Mesothelial cell of epicardium (in vitro differentiated cells): ENCODE measurements at regions not wholly inside any gene's neighbourhood (a gene's known extent, or its start where the extent isn't known, plus 50 kb on each side); places are given as distances from the start of the nearest gene placed in this dataset.

Experiments
- DNase-seq, 2 experiments: peaks; one replicate each; pipeline ENCODE4 v3.0.0; 2021; ENCODE audit warnings: low spot score in 2 of 2; ENCODE audit not compliant: unreplicated experiment in 2 of 2
- H3K27ac Mint-ChIP-seq: 2 replicates; pipeline ENCODE4 v1.8.0; 2021; ENCODE audit warnings: mixed read lengths
- H3K27me3 Mint-ChIP-seq: 2 replicates; pipeline ENCODE4 v1.8.0; 2021; ENCODE audit warnings: low read depth, mixed read lengths
- H3K36me3 Mint-ChIP-seq: 2 replicates; pipeline ENCODE4 v1.8.0; 2021; ENCODE audit warnings: mixed read lengths
- H3K4me1 Mint-ChIP-seq: 2 replicates; pipeline ENCODE4 v1.8.0; 2021; ENCODE audit warnings: mixed read lengths
- H3K4me3 Mint-ChIP-seq: 2 replicates; pipeline ENCODE4 v1.8.0; 2021; ENCODE audit warnings: mild to moderate bottlenecking, moderate library complexity, mixed read lengths
- H3K9me3 Mint-ChIP-seq: 2 replicates; pipeline ENCODE4 v1.8.0; 2021; ENCODE audit warnings: mixed read lengths
- TF ChIP-seq, protein P1 (sequence below): fragments of 200-600 bp; sonication (generic); IDR thresholded peaks from one replicate; pipeline ENCODE4 v1.5.0; 2021; ENCODE audit warnings: antibody characterized with exemption; ENCODE audit not compliant: unreplicated experiment

DNA sequence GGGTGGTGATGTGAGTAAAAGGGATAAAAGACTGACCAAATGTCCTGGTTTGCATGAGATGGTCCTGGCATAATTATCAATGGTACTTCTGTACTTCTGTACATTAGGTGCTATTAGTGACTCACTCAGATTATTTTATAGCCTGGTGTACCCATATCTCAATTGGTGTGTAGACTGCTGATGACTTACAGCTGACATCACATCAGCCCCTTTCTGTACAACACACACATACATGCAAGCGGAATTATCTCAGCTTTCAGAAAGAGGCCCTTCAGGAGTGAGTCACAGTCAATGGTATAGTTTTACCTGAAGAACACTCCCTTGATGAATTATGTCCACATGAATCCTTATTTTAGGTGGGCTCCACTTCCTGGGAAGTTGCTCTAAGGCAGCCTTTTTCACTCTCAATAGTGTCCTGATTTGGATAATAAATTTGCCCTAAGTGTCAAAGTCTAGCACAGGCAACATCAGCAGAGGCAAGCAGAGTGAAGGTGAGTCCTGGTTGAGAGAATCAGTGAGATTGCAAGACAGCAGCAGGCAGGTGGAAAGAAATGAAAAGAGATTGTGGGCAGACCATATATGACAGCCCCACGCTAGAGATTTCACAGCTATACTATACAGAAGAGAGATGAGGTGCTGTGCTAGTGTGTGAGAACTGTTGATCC, 137.0 kb downstream of the ZPLD1 start:
- Mint-ChIP-seq H3K4me1 (no peaks in the 10 kb centered on the region), H3K27ac (no peak overlapping the region), H3K9me3 (no peaks in the 10 kb centered on the region), H3K27me3 (no peaks in the 10 kb centered on the region), H3K4me3 (no peak overlapping the region), H3K36me3 (no peaks in the 10 kb centered on the region)
- TF ChIP-seq, protein P1, sequence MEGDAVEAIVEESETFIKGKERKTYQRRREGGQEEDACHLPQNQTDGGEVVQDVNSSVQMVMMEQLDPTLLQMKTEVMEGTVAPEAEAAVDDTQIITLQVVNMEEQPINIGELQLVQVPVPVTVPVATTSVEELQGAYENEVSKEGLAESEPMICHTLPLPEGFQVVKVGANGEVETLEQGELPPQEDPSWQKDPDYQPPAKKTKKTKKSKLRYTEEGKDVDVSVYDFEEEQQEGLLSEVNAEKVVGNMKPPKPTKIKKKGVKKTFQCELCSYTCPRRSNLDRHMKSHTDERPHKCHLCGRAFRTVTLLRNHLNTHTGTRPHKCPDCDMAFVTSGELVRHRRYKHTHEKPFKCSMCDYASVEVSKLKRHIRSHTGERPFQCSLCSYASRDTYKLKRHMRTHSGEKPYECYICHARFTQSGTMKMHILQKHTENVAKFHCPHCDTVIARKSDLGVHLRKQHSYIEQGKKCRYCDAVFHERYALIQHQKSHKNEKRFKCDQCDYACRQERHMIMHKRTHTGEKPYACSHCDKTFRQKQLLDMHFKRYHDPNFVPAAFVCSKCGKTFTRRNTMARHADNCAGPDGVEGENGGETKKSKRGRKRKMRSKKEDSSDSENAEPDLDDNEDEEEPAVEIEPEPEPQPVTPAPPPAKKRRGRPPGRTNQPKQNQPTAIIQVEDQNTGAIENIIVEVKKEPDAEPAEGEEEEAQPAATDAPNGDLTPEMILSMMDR: no peak
- no peak for DNase-seq

- Mint-ChIP-seq H3K4me1 (no peaks in the 10 kb centered on the region), H3K4me3 (no peak overlapping the region), H3K9me3 (no peaks in the 10 kb centered on the region), H3K27ac (no peak overlapping the region), H3K27me3 (no peaks in the 10 kb centered on the region), H3K36me3 (no peaks in the 10 kb centered on the region)
- DNase-seq: no peak
- TF ChIP-seq, protein P1: no peak
These were observed 138.7 kb downstream of the ZPLD1 start for GRCh38 chr3:102573483-102574028.

DNA sequence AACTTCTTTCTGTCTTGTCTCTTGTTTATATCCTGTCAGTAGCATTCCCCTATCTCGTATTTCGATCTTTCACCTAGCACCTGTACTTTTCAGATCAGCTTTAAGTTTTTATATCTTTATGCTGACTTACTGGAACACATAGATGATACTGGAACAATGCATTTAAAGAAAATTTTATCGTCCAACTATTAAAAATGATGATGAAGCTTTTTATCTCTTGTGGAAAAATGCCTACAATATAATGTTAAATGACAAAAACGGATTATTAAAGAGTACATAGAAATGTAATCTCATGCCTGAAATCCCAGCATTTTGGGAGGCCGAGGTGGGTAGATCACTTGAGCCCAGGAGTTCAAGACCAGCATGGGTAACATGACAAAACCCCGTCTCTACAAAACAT, 139.5 kb downstream of the ZPLD1 start:
- H3K9me3 Mint-ChIP-seq: no peaks in the 10 kb centered on the region
- H3K27ac Mint-ChIP-seq: no peak overlapping the region
- H3K4me3 Mint-ChIP-seq: no peak overlapping the region
- no peaks in the 10 kb centered on the region for H3K27me3 Mint-ChIP-seq
- TF ChIP-seq, protein P1: no peak
- no peaks in the 10 kb centered on the region for H3K36me3 Mint-ChIP-seq
- no peaks in the 10 kb centered on the region for H3K4me1 Mint-ChIP-seq
- no peak for DNase-seq

DNA sequence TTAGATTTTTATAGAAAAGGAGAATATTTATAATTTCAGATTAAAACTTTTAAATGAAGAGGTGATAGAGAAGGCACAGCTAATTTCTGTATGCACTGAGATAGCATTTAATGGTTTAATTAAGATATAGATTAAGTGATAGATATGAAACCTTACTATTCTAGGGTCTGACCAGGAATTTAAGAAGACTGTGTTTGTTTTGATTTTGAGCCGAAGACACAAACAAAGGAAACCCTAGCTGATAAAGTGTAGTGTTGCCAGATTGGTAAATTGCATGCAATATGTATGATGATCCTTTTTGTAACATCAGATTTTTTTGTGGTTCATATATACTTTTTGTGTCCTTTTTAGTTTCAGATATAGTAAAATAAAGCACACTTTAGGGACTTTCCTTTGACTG, 141.8 kb downstream of the ZPLD1 start:
- H3K4me1 Mint-ChIP-seq: no peaks in the 10 kb centered on the region

DNA sequence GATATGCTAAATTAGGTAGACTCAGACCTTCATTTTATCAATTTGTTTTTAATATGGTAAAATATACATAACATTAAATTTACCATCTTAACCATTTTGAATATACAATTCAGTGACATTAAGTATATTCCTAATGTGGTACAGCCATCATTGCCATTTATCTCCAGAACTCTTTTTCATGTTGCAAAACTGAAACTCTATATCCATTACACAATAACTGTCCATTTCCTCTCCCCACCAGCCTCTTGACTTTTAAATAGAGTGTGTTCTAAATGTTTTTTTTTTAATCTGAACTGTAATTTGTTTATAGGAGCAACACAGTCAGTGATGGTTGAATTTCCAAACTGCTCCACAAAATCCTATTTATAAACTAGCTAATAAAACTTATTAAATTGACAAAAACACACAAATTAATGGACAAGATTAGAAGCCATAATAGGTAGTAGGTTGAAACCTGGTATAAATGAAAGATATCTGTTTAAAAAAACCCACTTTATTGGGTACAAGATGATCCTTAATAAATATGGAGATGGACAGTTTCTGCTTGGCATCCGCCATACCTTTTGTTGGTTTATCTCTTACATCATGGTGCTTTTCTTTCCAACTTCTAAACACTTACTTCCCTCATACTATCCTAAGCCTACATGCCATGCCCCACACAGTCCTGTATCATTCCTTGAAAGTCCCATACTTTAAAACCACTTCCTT, 142.4 kb downstream of the ZPLD1 start:
- no peaks in the 10 kb centered on the region for H3K27me3 Mint-ChIP-seq
- no peak overlapping the region for H3K27ac Mint-ChIP-seq
- H3K4me3 Mint-ChIP-seq: no peak overlapping the region
- TF ChIP-seq, protein P1: no peak
- H3K9me3 Mint-ChIP-seq: no peaks in the 10 kb centered on the region
- no peak for DNase-seq
- peaks cover 3% of the 10 kb centered on the region for H3K4me1 Mint-ChIP-seq
- no peaks in the 10 kb centered on the region for H3K36me3 Mint-ChIP-seq

More for the DNA sequence above, 141.8 kb downstream of the ZPLD1 start:
- Mint-ChIP-seq H3K27ac (no peak overlapping the region), H3K27me3 (no peaks in the 10 kb centered on the region), H3K4me3 (no peak overlapping the region), H3K9me3 (no peaks in the 10 kb centered on the region), H3K36me3 (no peaks in the 10 kb centered on the region)
- no peak for DNase-seq
- TF ChIP-seq, protein P1: no peak
